GM23248 (cell line): ENCODE measurements at regions not wholly inside any gene's neighbourhood (a gene's known extent, or its start where the extent isn't known, plus 50 kb on each side); places are given as distances from the start of the nearest gene placed in this dataset.

Source experiments
- EZH2 ChIP-seq: fragments of 200-600 bp; sonication (generic); IDR thresholded peaks from 2 replicates; pipeline ENCODE4 v1.6.1; 2018; ENCODE audit warnings: antibody characterized with exemption, mild to moderate bottlenecking; ENCODE audit not compliant: insufficient read depth, poor library complexity, severe bottlenecking
- EZH2phosphoT487 ChIP-seq: fragments of 200-600 bp; sonication (generic); IDR thresholded peaks from 2 replicates; pipeline ENCODE4 v1.6.1; 2018; ENCODE audit warnings: antibody characterized with exemption, moderate library complexity, mild to moderate bottlenecking, low read depth; ENCODE audit not compliant: insufficient read depth

DNA sequence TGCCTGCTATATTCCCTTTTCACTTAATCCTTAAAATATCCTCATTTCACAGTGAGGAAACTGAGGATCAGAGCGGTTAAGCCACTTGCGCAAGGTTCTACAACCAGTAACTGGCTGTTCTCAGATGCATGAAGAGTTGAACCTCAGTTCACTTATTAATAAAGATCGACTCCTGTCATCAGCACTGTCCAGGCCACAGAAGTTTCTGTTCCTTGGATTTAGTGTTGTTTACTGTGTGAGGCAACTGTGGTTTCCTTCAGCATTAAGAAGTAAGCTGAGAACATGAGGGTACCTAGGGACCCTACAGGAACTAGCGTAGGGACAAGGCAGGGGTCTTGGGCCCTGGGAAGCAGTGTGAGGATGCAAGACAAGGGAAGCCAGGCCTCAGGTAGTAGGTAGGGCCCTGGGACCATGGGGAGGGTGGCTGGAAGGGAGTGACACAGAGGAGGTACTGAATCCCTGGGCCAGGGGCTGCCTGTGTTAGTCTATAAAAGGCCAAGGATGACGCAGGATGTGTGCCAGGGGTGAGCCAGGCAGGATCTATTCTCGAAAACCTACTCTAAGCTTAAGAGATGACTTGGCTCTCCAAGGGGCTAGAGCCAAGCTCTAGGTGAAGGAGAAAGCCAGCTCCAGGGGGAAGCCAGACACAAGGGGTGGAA lies 181.2 kb upstream of the CSF3R start:
- TF ChIP-seq EZH2 = no peak
- no peak for TF ChIP-seq EZH2phosphoT487
